GM19193 (cell line): ENCODE measurements at regions not wholly inside any gene's neighbourhood (a gene's known extent, or its start where the extent isn't known, plus 50 kb on each side); places are given as distances from the start of the nearest gene placed in this dataset.

Experiments
- POLR2A ChIP-seq: IDR thresholded peaks from 4 replicates; pipeline ENCODE4 v1.6.1; 2011; ENCODE audit not compliant: insufficient read depth, insufficient read length; ENCODE audit errors: extremely low read depth

DNA sequence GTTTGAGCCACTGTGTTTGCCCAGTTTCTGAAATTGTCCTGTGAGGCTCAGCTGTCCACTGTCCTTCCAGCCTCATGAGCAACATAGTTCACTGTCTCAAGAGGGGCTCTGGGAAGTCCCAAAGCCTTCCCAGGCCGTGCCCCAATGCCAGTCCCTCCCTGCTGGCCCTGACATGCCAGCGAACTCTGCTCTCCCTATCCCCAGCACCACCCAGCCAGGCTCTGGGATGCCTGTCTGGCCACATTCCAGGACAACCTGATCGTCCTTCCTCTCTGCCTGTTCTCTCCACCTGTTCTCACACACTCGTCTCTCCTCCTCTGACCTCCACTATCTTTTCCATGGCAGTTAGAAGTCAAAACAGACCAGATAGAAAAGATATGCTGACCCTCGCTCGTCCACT is 278.0 kb upstream of the ID2 start:
- no peak for TF ChIP-seq POLR2A

- TF ChIP-seq POLR2A = no peak
Observed at GRCh38 chr2:8405334-8405733, 276.5 kb upstream of the ID2 start.

DNA sequence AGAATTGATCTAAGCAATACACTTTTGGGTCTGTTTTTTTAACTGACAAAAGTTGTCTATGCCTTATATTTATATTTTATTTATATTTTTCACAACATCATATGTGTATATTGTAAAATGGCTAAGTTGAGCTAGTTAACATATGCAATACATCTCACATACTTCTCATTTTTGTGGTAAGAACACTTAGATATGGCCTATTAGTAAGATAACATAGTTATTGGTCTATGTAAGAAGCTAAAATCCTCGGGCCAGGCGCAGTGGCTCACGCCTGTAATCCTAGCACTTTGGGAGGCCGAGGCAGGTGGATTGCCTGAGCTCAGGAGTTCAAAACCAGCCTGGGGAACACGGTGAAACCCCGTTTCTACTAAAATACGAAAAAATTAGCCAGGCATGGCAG is 275.6 kb upstream of the ID2 start:
- no peak for TF ChIP-seq POLR2A

DNA sequence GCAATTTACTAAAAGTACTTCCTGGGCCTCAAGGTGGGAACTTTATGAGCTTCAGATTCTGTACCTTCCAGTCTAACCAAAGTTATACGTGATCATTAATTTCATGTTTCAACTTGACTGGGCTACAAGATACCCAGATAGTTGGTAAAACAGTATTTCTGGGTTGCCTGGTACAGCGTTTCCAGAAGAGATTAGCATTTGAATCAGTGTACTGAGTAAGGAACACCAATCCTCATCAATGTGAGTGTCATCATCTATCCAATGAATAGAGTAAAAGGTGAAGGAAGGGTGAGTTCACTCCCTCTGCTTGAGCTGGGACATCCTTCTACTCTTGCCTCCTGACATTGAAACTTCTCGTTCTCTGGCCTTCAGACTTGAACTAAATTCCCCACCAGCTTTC is 274.5 kb upstream of the ID2 start:
- no peak for TF ChIP-seq POLR2A

GRCh38 chr2:8408560-8409460 is 273.0 kb upstream of the ID2 start:
- TF ChIP-seq POLR2A = no peak

DNA sequence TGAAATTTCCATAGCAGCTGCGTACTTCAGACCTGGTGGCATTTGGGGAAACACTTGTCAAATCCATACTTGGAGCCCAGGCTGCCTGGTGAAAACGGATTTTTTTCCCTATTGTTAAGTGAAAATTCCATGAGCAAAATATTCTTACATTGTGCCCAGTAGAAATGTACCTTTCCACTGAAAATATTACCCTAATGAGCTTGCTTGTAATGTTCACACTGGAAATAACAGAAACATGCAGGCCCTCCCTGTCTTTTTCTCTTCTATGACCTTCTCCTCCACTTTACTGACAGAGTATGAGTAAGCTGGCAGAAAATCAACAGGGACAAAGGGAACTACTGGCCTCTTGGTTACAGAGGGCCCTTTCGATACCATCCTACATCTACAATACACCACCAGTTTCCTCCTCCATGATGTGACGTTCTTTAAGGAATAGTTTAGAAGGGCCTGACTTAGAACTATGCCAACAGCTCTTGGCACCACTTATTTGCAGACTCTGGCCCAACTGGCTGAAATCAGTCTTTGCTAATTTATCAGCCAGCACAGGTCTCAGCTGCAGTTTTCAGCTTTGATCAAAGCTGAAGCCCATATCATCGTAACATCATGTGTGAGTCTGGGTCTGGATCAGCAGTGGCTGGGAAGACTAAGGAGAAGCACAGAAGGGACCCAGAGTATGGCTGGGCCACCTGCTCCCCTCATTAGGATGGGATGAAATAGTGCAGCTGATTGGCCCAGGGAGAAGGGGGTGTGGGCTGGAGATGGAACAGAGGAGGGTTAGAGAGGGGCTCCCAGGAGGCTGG is 272.2 kb upstream of the ID2 start:
- TF ChIP-seq POLR2A = no peak

GRCh38 chr2:8412082-8412481 is 269.8 kb upstream of the ID2 start:
- no peak for TF ChIP-seq POLR2A

GRCh38 chr2:8412586-8412985 is 269.3 kb upstream of the ID2 start:
- TF ChIP-seq POLR2A = no peak

- TF ChIP-seq POLR2A = no peak
Observed at GRCh38 chr2:8413589-8414135, 268.2 kb upstream of the ID2 start.

DNA sequence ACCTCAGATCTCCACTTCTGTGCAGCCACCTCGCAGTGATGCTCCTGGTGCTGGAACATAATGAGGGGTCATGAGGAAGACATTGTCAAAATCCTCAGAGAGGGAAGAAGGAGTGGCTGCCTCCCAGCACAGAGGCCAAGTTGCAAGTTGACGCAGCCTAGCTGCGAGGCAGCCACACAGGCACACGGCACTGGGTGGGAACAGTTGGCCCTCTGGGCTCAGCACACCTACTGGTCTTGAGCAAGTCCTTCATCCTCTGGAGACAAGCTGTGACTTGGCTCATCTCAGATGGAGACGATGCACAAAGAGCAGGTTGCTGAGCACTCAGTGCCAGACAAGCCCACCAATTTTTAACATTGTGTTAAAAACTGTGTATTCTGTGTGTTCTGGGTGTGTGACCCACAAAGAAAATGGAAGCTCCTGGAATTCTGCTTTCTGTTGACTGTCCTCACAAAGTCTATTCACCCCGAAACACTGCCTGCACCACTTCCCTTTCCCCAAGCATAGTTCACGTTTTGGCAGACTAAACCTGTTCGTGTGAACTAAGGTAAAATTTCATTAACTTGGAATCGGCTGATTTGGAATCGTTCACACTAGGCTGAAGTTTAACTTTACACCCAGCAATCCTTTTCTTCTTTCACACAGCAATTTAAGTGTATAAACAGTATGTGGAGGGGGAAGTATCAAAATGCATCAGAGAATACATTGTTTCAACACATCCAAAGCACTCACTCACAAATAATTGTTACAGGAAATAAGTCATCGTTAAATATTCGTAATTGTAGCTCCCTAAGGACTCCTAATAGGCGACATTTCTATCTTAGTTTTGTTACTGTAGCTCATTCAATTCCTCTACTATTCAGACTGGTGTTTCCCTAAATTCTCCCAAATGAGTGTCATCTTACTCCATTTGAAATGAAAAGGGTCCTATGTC is 266.6 kb upstream of the ID2 start:
- no peak for TF ChIP-seq POLR2A

DNA sequence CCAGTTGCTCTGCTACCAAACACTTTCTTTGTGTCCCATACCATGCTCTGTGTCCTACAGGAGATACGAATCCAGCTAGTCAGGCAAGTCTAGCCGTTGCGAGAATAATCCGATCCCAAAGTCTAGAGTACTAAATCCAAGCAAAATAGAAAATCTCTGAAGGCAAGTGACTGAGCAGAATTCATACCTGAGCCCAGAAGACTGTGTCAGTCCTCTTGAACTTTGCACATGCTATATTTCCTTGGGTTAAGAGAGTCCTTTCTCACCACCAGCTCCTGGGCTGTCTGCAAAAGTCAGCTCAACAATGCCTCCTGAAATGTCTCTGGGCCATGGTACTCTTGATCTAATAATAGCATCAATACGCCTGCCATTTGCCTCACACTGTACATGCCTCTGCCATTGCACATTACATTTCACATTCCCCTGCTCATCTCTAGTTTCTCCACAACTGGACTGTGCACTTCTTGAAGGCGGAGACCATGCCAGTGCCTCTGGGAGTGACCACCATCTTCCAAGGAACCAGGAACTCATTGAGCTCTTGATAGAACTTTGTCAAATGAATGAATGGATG is 265.8 kb upstream of the ID2 start:
- TF ChIP-seq POLR2A = no peak

- no peak for TF ChIP-seq POLR2A
Observed at GRCh38 chr2:8416849-8417832, 264.7 kb upstream of the ID2 start.

DNA sequence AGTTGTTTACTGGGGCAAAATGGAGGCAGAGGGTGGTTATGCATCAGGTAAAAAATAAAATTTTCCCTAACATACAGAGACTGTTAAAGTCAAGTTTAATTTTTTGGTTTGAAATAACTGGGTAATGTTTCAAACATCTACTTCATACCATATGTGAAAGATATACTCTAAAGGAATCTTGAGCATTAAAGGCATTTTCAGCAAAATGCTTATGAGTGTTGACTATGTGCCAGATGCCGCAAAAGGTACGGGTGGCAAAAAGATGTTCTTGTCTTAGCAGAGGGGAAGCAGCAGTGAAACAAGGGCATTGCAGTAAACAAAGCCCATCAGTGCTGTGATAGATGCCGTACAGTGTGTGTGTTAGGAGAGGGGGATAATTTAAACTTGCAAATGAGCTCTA is 263.1 kb upstream of the ID2 start:
- no peak for TF ChIP-seq POLR2A
